HG02610 (cell line): ENCODE measurements at regions not wholly inside any gene's neighbourhood (a gene's known extent, or its start where the extent isn't known, plus 50 kb on each side); places are given as distances from the start of the nearest gene placed in this dataset.

ENCODE experiments used
- ATAC-seq: cut with Tn5 transposase; IDR thresholded peaks from one replicate; pipeline ENCODE4 v1.9.1; 2021; ENCODE audit warnings: mild to moderate bottlenecking, moderate library complexity; ENCODE audit not compliant: unreplicated experiment

DNA sequence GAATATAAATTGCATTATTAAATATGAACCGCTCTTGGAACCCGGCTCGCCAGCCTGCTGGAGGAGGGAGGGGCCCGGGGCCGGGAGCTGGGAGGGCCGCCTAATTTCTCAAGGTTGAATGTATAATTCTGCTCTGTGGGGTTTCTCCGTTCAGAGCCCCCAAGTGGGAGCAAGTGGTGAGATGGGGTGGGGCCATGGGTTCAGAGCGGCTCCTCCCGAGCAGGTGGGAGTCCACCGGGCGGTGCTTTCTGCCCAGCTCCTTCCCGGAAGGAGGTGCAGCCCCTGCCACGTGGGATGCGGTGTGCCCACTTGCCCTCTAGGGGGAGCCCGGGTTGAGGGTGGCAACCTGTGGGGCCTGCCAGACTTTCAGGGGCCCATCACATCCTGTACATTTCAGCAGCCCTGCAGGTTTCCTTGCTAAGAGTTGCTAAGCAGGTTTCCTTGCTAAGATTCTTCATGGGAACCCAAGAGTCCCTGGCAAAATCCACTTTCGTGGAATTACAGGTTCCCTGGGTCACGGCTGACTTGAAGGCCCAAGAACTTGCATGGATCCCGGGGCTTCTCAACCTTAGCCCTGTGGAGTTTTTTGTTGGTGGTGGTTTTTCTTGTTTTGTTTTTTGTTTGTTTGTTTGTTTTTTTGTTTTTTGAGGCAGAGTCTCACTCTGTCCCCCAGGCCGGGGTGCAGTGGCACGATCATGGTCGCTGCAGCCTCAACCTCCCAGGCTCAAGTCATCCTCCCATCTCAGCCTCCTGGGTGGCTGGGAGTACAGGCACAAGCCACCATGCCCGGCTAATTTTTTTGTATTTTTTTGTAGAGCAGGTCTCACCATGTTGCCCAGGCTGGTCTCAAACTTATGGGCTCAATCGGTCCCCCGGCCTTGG lies 196.7 kb upstream of the GSE1 start:
- no peak for ATAC-seq

DNA sequence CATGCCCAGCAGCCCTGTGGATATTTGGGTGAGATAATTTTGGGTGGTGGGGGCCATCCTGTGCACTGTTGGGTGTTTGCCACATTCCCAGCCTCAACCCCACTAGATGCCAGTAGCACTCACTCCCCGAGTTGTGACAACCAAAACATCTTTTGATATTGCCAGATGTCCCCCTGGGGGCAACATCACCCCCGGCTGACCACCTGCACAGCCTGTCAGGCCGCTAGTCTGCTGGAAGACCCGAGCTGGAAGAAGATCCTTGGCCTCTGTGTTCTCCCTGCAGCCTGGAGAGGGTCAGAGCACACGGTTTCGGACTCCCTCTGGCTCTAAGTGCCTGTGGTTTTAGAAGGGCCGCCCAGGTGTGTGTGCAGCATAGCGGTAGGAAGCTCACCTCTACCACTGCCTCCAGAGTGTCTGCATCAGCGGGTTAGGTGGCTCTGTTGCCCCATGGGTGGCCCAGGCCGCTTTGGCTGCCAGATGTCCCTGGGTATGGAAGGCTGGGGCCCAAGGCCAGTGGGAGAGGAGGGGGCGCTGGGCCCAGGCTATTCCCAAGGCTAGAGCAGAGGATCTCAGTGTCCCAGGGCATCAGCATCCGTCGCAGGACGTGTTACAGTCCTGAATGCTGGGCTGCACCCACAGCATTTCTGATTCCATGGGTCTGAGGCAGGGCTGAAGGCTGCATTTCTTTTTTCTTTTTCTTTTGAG lies 195.8 kb upstream of the GSE1 start:
- no peak for ATAC-seq

DNA sequence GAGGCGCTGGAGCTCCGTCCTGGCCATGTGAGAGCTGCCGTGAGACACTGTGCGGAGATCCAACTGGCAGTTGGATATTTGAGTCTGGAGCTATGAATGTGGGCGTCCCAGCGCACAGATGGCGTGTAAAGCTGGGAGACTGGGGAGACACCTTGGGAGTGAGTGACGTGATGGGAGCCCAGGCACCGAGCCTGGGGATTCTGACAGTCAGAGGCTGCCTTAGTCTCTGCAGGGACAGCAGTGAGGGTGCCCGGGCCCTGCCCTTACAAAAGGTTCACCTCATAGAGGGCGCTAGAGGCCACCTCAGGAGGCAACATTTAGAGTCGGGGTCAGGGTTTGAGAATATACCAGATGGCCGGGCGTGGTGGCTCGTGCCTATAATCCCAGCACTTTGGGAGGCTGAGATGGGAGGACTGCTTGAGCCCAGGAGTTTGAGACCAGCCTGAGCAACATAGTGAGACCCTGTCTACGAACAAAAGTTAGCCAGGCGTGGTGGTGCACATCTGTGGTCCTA lies 194.1 kb upstream of the GSE1 start:
- ATAC-seq = no peak

DNA sequence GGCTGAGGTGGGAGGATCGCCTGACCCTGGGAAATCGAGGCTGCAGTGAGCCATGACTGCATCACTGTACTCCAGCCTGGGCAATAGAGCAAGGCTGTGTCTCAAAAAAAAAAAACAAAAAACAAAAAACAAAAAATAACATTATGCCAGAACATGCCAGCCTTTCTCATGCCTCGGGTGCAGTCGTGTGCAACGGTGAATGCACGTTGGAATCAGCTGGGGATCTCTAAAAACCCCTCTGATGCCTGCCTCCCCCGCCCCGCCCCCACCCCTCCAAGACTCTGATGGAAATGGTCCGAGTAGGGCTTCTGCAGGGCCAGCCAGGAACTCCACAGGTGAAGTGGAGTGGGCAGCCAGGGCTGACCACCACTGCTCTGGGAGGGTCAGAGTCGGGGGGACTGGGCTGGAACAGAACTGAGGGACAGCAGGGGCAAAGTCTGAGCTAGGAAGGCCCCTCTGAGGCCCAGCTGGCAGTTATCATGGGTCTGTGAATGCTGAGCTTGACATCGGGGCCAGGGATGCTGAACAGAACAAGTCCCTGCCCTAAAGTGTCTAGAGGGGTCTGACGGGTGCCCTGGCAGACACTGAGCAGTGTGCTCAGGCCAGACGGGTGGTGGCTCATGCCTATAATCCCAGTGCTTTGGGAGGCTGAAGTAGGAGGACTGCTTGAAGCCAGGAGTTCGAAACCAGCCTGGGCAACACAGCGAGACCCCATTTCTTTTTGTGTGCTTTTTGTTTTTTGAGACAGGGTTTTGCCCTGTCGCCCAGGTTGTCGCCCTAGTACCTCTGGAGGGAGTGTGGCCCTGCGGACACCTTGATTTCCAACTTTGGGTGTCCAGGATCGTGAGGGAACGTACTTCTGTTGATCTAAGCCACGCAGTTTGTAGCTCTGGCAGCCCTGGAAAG lies 193.4 kb upstream of the GSE1 start:
- no peak for ATAC-seq

DNA sequence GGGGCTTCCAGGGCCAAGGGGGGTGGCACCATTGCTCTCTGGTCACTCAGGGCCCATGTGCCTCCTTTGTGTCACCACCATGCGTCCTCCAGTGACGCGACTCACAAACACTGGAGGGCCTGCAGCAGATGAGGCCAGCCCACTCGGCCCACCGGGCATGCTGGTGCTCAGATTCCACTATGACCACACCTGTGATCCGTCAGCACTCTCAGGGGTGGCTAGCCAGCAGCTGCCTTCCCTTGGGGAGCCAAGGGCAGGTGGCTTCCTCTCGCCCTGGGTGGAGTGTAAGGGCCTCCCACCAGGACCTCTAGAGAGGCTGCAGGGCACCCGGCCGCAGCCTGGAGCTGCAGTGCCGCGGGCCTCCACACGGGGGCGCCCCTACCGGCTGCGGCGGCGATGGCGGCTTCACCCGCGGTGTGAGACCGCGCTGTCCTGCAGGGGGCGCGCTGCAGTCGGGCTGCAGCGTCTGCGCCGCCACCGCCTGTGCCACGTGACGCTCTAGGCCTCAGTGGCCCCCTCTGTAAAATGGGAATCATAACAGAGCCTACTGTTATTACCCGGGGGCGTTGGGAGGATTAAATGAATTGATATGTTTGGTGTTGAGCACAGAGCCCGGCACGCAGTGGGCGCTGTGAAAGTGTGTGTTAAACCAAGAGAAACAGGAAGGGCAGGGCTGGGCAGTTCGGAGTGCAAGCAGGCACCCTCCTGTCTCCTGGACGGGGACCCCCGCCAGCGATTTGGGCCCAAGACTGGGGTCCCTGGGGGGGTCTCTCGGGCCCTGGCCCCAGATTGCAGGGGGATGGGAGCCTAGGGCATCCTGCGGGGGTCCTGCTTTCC lies 192.4 kb upstream of the GSE1 start:
- no peak for ATAC-seq

DNA sequence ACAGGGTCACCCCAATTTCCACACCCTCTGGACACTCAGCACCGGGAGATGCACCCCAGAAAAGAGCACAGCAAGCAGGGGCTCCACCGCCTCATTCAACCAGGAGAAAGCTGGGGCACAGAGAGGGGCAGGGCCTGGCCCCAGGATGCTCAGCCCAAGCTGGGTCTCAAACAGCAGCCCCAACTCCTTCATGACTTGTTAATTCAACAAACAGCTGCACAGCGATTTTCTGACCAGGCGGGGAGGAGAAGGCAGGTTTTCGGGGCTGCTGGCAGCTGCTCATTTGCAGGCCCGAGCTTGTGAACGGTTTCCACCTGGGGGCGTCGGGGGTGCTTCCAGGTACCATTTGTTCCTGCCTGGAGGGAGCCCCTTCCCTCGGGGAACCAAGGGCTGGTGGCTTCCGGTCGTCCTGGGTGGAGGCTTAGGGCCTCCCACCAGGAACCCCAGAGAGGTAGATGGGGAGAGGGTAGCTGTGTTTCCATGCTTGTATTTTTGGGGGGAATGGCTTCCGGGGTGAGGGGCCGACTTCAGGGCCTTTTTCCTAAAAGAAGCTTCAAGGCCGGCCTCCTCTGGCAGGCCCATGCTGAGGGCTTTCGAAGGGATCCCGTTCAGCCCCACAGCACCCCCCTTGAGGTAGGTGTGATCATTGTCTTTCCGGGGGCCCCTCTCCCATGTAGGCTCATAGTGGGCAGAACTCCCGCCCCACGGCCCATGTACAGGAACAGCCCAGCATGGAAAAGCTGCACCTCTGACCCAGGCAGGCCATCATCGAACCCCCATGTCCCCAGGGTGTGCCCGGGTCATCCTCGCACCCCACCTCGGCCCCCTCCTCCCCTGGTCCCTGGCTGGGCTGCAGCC lies 191.6 kb upstream of the GSE1 start:
- no peak for ATAC-seq

DNA sequence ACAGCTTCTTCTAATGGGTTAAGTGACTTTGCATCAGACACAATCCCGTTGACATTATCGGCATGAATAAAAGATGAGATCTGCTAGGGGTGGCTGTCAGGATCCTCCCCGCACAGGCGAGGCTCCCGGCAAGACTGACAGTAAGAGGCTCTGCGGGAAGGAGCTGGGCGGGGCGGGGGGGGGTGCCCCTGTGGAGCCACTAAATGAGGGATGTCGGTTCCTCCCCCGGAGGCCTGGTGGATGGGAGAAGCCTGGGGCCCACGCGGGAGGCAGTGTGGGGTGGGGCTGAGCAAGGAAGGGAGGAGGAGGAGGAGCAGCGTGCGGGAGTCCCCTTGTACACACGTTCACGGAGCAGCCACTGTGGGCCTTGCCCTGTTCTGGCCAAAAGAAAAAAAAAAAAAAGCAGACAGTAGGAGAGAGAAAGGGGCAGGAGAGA lies 190.9 kb upstream of the GSE1 start:
- ATAC-seq = no peak

DNA sequence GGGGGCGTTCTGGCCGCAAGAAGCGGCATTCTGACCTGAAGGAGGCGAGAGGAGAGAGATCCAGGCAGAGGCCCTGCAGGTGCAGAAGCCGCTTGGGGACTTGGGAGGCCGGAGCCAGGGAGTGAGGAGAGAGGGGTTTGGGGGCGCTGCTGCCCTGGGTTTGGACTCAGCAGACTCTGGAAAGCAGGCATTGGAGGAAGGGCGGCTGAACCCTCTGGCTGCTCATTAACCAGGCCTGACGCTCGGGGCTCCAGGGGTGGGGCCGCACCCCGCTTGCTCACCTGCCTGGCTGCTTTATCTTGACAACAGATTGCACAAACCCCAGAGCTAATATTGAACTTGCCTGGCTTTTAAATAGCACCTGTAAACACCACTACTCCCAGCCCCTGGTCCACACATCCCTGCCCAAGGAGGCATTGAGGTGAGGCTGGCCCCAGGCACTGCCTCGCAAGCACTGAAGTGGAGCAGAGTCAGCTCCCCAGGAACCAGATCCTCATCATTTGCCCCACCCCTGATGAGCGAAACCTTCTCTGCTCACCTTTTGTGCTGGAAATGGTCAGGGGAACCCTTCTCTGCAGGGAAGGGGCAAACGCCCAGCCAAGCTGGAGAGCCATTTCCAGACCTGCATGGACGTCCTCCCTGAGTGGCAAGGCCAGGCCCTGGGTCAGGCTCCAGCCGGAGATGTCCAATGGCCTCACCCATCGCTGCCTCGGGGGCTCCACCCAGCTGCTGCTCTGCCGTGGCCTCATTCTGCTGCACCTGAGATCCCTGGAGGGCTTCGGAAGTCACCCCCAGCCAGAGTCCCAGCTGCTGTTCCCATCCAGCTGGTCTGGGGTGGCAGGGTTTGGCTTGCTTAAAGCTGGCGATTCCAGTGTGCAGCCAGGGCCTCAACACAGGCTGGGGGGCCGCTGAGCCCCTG lies 190.2 kb upstream of the GSE1 start:
- no peak for ATAC-seq

DNA sequence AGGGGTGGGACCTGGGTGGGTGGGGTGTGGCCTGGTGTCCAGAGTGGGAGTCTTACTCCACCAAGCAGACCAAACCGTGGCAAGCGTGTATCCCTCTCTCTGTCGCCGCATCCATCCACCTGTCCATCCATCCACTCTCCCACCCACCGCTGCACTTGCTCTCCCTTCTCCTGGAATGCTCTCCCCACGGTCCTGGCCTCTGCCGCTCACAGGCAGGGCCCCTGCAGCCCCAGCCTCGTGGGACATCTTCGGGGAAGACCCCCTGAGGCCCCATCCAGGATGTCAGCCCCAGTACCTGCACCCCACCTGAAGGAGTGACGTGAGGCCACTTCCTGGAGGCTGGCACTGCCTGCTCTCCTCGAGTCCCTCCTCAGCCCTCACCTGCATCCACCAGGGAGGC lies 189.5 kb upstream of the GSE1 start:
- no peak for ATAC-seq

DNA sequence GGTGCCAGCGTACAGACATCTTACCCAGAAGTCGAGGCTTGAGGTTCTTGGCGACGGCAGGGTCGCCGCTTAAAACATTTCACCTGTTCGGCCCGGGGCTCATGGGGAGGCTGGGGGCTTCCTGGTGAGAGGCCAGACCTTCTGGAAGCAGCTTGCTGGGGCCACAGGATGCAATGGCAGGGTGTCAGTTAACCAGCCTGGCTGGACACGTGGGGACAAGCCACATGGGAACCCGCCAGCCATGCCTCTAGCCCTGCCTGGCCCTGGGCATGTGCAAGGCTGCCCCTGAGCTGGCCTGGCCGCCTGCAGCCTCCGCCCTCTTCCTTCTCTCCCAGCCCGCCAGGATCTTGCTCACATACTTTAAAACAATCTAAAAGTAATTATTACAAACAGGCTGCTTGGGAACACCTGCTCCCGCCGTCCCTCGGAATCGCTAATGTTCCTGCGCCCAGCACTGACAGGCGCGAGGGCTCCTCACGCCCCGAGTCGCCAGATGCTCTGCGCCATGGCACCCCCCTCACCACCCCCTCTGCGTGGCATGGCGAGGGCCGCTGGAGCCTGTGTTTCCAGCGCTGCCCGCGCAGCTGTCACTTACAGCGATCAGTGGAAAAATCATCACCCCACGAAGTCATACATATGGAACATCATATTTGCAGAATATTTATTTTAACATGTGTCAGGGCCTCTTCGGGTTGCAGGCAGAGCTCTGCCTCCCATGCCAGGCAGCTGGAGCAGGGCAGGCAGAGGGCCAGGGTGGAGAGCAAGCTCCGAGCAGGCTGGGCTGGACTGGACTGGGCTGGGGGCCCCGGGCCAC lies 188.7 kb upstream of the GSE1 start:
- ATAC-seq = no peak

DNA sequence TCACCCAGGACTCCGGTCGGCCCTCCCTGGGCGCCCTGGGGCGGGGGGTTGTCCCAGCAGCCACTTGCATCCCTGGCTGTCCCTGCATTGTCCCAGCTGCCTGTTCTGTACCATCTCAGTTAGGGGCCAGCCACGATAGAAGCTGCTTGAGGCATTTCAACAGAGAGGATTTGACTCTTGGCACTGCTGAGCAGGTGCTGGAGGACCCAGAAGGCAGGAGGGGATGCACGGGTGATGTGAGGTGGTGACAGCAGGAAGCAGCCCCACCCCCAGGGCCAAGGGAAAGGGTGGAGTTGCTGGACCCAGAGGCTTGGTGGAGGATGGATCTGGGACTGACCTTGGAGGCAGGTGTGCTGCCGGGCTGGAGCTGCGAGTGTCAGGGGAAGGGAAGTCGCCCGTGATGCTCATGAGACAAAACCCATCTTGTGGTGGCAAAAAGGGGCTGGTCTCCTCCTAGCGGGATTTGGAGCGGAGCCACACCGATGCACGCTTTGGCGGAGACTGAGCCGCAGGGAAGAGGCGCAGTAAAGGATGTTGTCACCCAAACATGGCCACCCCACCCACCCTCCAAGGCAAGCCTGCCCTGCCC lies 188.0 kb upstream of the GSE1 start:
- ATAC-seq = no peak

DNA sequence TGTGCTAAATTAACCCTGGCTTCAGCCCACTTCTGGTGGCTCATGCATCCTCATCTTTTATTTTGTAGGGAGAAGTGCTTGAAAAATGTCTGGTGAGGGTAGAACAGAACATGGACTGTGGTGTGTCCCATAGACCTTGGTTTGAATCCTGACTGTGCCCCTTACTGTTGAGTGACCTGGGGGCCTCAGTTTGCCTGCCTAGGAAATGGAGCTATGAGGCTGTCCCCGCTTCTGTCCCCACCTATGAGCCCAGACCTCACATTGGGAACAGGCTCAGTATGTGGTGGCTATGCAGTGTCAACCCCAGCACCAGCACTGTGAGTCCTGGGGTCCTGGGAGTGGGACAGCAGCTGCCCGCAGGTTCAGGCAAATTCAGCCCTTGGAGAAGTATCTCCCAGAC lies 186.3 kb upstream of the GSE1 start:
- no peak for ATAC-seq

DNA sequence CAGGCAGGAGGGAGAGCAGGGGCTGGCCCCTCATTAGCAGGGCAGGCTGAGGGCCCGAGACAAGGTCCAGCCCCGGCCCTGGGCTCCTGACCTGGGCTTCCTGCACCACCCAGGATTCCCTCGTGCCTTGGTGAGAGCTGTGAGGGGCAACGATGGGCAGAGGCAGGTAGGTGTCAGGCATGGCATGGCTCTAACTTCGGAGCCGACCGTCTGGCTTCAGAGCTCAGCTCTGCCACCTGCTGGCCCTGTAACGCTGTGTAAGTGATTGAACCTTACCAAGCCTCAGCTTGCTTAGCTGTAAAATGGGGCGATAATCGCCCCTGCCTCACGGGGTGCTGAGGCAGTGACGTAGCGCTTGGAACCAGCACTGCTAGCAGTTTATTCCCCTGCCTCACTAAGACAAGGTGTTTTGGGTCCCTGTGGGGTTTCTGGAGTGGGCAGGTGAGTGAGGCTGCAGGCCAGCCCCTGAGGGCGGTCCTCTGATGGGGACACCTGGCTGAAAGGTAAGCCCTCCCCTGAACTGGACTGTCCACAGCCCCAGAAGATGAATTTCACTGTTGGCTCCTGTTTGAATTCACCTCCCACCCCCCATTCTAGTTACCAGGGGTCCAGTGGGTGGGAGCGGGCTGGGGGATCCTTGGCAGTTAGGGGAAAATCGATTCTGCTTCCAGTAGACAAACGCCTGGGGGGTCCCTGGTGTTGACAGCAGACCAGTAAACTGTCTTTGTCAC lies 184.8 kb upstream of the GSE1 start:
- no peak for ATAC-seq

DNA sequence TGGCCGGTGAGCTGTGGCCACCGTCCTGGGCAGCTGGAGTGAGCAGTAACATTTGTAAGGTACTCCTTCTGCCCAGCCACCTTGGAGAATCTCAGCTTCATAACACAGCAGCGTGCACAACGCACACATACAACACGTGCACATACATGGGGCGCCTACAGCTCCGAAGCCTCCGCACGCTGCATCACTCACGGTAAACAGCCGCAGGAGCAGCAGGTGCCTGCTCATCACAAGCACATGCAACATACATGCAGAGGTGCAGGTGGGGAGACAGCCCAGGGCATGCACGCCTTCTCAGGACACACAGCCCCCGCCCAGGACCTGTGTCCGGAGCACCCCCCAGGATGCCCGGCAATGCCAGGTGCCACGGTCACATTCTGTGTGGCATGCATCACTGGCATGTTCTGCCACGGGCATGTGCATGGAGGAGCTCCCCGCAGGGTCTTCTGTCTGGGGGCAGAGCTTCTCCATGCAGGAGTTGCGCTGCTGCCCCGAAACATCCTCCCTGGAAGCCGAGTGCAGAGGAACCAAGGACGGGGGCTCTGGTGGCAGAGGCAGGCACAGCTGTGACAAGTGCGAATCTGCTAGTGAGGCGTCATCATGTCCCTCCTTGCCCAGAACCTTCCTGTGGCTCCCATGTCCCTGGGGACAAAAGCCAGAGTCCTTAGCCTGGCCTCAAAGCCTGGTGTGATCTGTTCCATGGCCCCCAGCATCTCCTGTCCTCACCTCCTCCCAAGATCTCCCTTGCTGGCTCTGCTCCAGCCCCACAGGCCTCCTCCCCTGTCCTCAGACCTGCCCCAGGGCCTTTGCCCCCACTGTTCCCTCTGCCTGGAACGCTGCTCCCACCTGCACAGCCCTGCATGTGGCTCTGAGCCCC lies 184.0 kb upstream of the GSE1 start:
- ATAC-seq = no peak

DNA sequence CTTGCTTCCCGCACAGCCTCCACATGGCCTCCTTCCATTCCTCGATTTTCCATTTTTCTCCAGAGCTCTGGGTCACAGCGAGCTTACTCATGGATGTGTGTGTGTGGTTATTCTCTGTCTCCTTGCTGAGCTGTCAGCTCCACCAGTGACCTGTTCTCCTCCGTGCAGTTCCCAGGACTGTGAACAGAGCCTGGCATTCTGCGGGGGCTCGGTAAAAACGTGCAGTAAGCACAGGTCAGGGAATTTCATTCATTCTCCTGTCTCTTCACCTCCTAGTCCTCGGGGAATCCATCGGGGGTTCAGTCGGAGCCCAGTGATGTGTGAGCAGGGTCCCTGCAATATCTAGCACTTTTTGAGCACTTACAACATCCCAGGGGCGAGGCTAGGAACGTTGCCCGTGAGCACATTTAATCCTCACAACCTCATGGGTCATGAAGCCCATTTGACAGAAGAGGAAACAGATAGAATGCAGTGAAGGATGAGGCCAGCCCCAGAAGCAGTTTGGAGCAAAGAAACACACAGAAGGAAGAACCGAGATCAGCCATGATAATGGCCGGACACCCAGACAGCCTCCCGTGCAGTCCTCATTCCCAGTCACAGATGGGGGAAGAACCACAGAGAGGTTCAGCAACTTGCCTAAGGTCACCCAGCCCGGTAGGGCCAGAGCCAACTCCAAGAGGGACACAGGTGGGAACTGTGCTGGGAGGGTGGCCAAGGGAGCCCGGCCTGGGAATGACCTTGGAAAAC lies 183.2 kb upstream of the GSE1 start:
- no peak for ATAC-seq
